ENCODE measurements at regions not wholly inside any gene's neighbourhood (a gene's known extent, or its start where the extent isn't known, plus 50 kb on each side); places are given as distances from the start of the nearest gene placed in this dataset.

DNA sequence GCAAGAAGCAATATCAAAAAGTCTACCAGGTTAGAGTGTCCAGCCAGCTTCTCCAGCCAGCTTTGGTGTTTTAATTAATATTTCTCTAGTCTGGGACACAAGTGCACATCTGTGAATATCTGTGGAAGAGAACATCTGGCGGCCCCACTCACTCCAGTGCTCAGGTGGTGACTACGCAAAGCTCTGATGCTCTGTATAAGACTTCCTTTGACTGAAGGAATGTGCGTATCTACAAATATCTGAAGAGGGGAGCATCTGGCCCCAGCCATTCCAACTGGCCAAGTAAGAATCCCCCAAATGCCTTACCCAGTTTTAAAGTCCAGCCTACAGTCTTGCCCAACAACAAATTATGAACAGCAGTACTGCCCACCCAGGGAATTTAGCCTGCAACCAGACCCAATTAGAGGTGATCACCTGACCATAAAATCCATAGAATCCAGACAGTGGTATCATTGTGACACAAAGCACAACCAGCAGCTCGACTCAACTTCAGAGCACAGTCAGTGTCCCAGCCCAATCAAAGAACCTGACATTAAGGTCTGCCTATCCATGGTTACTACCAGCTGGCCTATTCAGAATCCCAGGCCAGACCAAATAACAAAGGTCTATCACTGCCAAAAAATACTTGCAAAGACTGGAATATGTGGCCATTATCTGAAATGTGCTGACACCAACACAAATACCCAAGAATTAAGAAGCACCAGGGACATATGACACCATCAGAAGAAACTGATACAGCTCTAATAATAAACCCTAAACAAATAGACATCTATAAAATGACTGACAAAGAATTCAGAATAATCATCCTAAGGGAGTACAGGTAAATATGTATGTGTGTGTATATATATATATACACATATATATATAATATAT, 76.1 kb upstream of the MANEA start:
- POLR2A ChIA-PET: no interaction called here
- intact Hi-C loops (cut with micrococcal nuclease): no loop called here
- Mint-ChIP-seq H3K4me1 (no peaks in the 10 kb centered on the region), H3K9me3 (peaks cover 3 to 22% (median 13%) of the 10 kb centered on the region in 11 donors), H3K27ac (no peak overlapping the region), H3K36me3 (peaks cover 0 to 10% (median 0%) of the 10 kb centered on the region in 5 donors), H3K4me3 (no peak overlapping the region), H3K27me3 (peaks cover 0 to 5% (median 0%) of the 10 kb centered on the region in 5 donors)
- CTCF ChIA-PET: no interaction called here
- no peaks in the 10 kb centered on the region for H3K36me3 ChIP-seq (ENCODE audit: control insufficient read depth in 2 of 3, insufficient read depth in 3 of 3, low read length in 3 of 3)
- no peaks in the 10 kb centered on the region for H3K4me1 ChIP-seq (ENCODE audit: control insufficient read depth in 2 of 2, insufficient read depth in 2 of 2, low read length in 2 of 2)
- no peak overlapping the region for H3K27ac ChIP-seq (ENCODE audit: low read depth, low read length)
- no peaks in the 10 kb centered on the region for H3K9me3 ChIP-seq (ENCODE audit: control insufficient read depth in 2 of 3, low read length in 3 of 3)
- no peak for ATAC-seq
- H3K4me3 ChIP-seq (ENCODE audit: low read length): no peak overlapping the region
- no peak for DNase-seq
- H3K27me3 ChIP-seq (ENCODE audit: control insufficient read depth in 2 of 2, insufficient read depth in 2 of 2, low read length in 2 of 2): no peaks in the 10 kb centered on the region

DNA sequence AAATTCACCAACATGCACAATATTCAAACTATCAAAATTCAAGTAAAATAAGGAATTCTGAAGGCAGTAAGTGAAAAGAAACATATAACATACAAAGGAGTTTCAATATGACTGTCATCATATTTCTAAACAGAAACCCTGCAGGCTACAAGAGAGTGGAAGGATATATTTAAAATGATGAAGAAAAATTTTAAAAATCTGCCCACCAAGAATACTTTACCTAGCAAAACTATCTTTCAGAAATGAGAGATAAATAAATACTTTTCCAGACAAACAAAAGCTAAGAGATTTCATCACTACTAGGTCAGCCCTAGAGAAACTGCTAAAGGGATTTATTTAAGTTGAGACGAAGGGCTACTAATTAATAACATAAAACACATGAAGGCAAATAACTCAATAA, 73.8 kb upstream of the MANEA start:
- Mint-ChIP-seq H3K36me3 (peaks cover 0 to 10% (median 0%) of the 10 kb centered on the region in 5 donors), H3K9me3 (peaks cover 0 to 22% (median 11%) of the 10 kb centered on the region in 11 donors), H3K4me1 (no peaks in the 10 kb centered on the region), H3K27ac (no peak overlapping the region), H3K4me3 (no peak overlapping the region), H3K27me3 (peaks cover 0 to 8% (median 0%) of the 10 kb centered on the region in 5 donors)
- no peak overlapping the region for H3K4me3 ChIP-seq (ENCODE audit: low read length)
- no peaks in the 10 kb centered on the region for H3K27me3 ChIP-seq (ENCODE audit: control insufficient read depth in 2 of 2, insufficient read depth in 2 of 2, low read length in 2 of 2)
- H3K9me3 ChIP-seq (ENCODE audit: control insufficient read depth in 2 of 3, low read length in 3 of 3): no peaks in the 10 kb centered on the region
- H3K36me3 ChIP-seq (ENCODE audit: control insufficient read depth in 2 of 3, insufficient read depth in 3 of 3, low read length in 3 of 3): no peaks in the 10 kb centered on the region
- ChIA-PET POLR2A (no interaction called here), CTCF (no interaction called here)
- DNase-seq (no peak), ATAC-seq (no peak)
- intact Hi-C loops (cut with micrococcal nuclease): no loop called here
- no peak overlapping the region for H3K27ac ChIP-seq (ENCODE audit: low read depth, low read length)
- H3K4me1 ChIP-seq (ENCODE audit: control insufficient read depth in 2 of 2, insufficient read depth in 2 of 2, low read length in 2 of 2): no peaks in the 10 kb centered on the region

GRCh38 chr6:95511404-95511803, 65.9 kb upstream of the MANEA start:
- H3K36me3 Mint-ChIP-seq: no peaks in the 10 kb centered on the region
- Histone ChIP-seq H3K4me3 (ENCODE audit: low read length) (no peak overlapping the region), H3K27me3 (ENCODE audit: control insufficient read depth in 2 of 2, insufficient read depth in 2 of 2, low read length in 2 of 2) (no peaks in the 10 kb centered on the region), H3K27ac (ENCODE audit: low read depth, low read length) (no peak overlapping the region), H3K4me1 (ENCODE audit: control insufficient read depth in 2 of 2, insufficient read depth in 2 of 2, low read length in 2 of 2) (no peaks in the 10 kb centered on the region), H3K9me3 (ENCODE audit: control insufficient read depth in 2 of 3, low read length in 3 of 3) (no peaks in the 10 kb centered on the region), H3K36me3 (ENCODE audit: control insufficient read depth in 2 of 3, insufficient read depth in 3 of 3, low read length in 3 of 3) (no peaks in the 10 kb centered on the region)
- no peaks in the 10 kb centered on the region for H3K4me1 Mint-ChIP-seq
- ChIA-PET CTCF (no interaction called here), POLR2A (no interaction called here)
- H3K4me3 Mint-ChIP-seq: no peak overlapping the region
- H3K27me3 Mint-ChIP-seq: peaks cover 0 to 15% (median 7%) of the 10 kb centered on the region in 5 donors
- DNase-seq (no peak), ATAC-seq (no peak)
- intact Hi-C loops (cut with micrococcal nuclease): no loop called here
- H3K27ac Mint-ChIP-seq: no peak overlapping the region
- no peaks in the 10 kb centered on the region for H3K9me3 Mint-ChIP-seq

- H3K4me1 Mint-ChIP-seq: no peaks in the 10 kb centered on the region
- H3K9me3 Mint-ChIP-seq: peaks cover 0 to 3% (median 0%) of the 10 kb centered on the region in 11 donors
- H3K36me3 Mint-ChIP-seq: no peaks in the 10 kb centered on the region
- Histone ChIP-seq H3K27ac (ENCODE audit: low read depth, low read length) (no peak overlapping the region), H3K4me3 (ENCODE audit: low read length) (no peak overlapping the region), H3K27me3 (ENCODE audit: control insufficient read depth in 2 of 2, insufficient read depth in 2 of 2, low read length in 2 of 2) (no peaks in the 10 kb centered on the region), H3K9me3 (ENCODE audit: control insufficient read depth in 2 of 3, low read length in 3 of 3) (no peaks in the 10 kb centered on the region), H3K4me1 (ENCODE audit: control insufficient read depth in 2 of 2, insufficient read depth in 2 of 2, low read length in 2 of 2) (no peaks in the 10 kb centered on the region), H3K36me3 (ENCODE audit: control insufficient read depth in 2 of 3, insufficient read depth in 3 of 3, low read length in 3 of 3) (no peaks in the 10 kb centered on the region)
- H3K4me3 Mint-ChIP-seq: no peak overlapping the region
- peaks cover 0 to 15% (median 0%) of the 10 kb centered on the region in 5 donors for H3K27me3 Mint-ChIP-seq
- CTCF ChIA-PET: no interaction called here
- intact Hi-C loops (cut with micrococcal nuclease): no loop called here
- DNase-seq: no peak
- no peak for ATAC-seq
- POLR2A ChIA-PET: no interaction called here
- no peak overlapping the region for H3K27ac Mint-ChIP-seq
Measured at GRCh38 chr6:95515975-95516374, 61.4 kb upstream of the MANEA start.

DNA sequence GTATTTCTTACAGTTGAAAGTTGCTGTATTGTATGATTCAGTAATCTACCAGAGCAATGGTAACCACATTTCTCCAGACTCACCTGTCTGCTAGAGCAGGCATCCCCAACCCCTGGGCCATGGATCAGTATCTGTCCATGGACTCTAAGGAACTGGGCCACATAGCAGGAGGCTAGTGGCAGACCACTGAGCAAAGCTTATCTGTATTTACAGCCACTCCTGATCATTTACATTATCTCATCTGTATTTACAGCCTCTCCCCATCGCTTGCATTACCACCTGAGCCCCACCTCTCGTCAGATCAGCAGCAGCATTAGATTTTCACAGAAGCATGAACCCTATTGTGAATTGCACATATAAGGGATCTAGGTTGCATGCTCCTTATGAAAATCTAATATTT, 60.3 kb upstream of the MANEA start:
- Histone ChIP-seq H3K9me3 (ENCODE audit: control insufficient read depth in 2 of 3, low read length in 3 of 3) (no peaks in the 10 kb centered on the region), H3K36me3 (ENCODE audit: control insufficient read depth in 2 of 3, insufficient read depth in 3 of 3, low read length in 3 of 3) (no peaks in the 10 kb centered on the region), H3K4me3 (ENCODE audit: low read length) (no peak overlapping the region), H3K27me3 (ENCODE audit: control insufficient read depth in 2 of 2, insufficient read depth in 2 of 2, low read length in 2 of 2) (no peaks in the 10 kb centered on the region), H3K4me1 (ENCODE audit: control insufficient read depth in 2 of 2, insufficient read depth in 2 of 2, low read length in 2 of 2) (no peaks in the 10 kb centered on the region), H3K27ac (ENCODE audit: low read depth, low read length) (no peak overlapping the region)
- Mint-ChIP-seq H3K27me3 (peaks cover 0 to 15% (median 0%) of the 10 kb centered on the region in 5 donors), H3K27ac (no peak overlapping the region), H3K4me1 (no peaks in the 10 kb centered on the region), H3K9me3 (peaks cover 0 to 3% (median 0%) of the 10 kb centered on the region in 11 donors), H3K4me3 (no peak overlapping the region), H3K36me3 (no peaks in the 10 kb centered on the region)
- CTCF ChIA-PET: no interaction called here
- POLR2A ChIA-PET: no interaction called here
- ATAC-seq (no peak), DNase-seq (no peak)
- intact Hi-C loops (cut with micrococcal nuclease): no loop called here

DNA sequence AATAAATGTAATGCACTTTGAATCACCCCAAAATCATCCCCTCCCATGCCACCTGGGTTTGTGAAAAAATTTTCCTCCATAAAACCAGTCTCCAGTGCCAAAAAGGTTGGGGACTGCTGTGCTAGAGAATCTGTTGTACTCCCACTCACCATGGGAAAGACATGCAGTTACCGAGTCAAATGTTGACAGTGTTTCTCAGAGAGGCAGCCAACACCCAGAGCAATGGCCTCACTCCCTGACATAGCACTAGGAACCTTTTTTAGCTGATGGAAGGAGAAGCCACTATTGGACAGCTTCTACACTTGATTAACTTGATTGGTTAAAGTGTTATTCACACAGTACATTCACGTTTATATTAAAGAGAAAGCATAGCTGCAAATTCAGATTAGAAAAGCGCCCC, 59.8 kb upstream of the MANEA start:
- POLR2A ChIA-PET: no interaction called here
- Histone ChIP-seq H3K4me1 (ENCODE audit: control insufficient read depth in 2 of 2, insufficient read depth in 2 of 2, low read length in 2 of 2) (no peaks in the 10 kb centered on the region), H3K4me3 (ENCODE audit: low read length) (no peak overlapping the region), H3K36me3 (ENCODE audit: control insufficient read depth in 2 of 3, insufficient read depth in 3 of 3, low read length in 3 of 3) (no peaks in the 10 kb centered on the region), H3K9me3 (ENCODE audit: control insufficient read depth in 2 of 3, low read length in 3 of 3) (no peaks in the 10 kb centered on the region), H3K27me3 (ENCODE audit: control insufficient read depth in 2 of 2, insufficient read depth in 2 of 2, low read length in 2 of 2) (no peaks in the 10 kb centered on the region), H3K27ac (ENCODE audit: low read depth, low read length) (no peak overlapping the region)
- CTCF ChIA-PET: no interaction called here
- ATAC-seq (no peak), DNase-seq (no peak)
- Mint-ChIP-seq H3K27ac (no peak overlapping the region), H3K4me3 (no peak overlapping the region), H3K4me1 (no peaks in the 10 kb centered on the region), H3K27me3 (peaks cover 0 to 11% (median 0%) of the 10 kb centered on the region in 5 donors), H3K9me3 (peaks cover 0 to 3% (median 0%) of the 10 kb centered on the region in 11 donors), H3K36me3 (no peaks in the 10 kb centered on the region)
- intact Hi-C loops (cut with micrococcal nuclease): no loop called here

- no peak for ATAC-seq
- intact Hi-C loops (cut with micrococcal nuclease): no loop called here
- DNase-seq: no peak
Measured at GRCh38 chr6:95518630-95519227, 58.6 kb upstream of the MANEA start.

More at GRCh38 chr6:95518630-95519227, 58.6 kb upstream of the MANEA start:
- H3K4me1 Mint-ChIP-seq: no peaks in the 10 kb centered on the region
- no peak overlapping the region for H3K27ac ChIP-seq (ENCODE audit: low read depth, low read length)
- no peak overlapping the region for H3K27ac Mint-ChIP-seq
- H3K4me3 Mint-ChIP-seq: no peak overlapping the region
- CTCF ChIA-PET: no interaction called here
- no peaks in the 10 kb centered on the region for H3K9me3 ChIP-seq (ENCODE audit: control insufficient read depth in 2 of 3, low read length in 3 of 3)
- H3K9me3 Mint-ChIP-seq: peaks cover 0 to 3% (median 0%) of the 10 kb centered on the region in 11 donors
- no peaks in the 10 kb centered on the region for H3K4me1 ChIP-seq (ENCODE audit: control insufficient read depth in 2 of 2, insufficient read depth in 2 of 2, low read length in 2 of 2)
- peaks cover 0 to 4% (median 0%) of the 10 kb centered on the region in 5 donors for H3K27me3 Mint-ChIP-seq
- H3K36me3 ChIP-seq (ENCODE audit: control insufficient read depth in 2 of 3, insufficient read depth in 3 of 3, low read length in 3 of 3): no peaks in the 10 kb centered on the region
- POLR2A ChIA-PET: no interaction called here
- H3K36me3 Mint-ChIP-seq: no peaks in the 10 kb centered on the region
- H3K27me3 ChIP-seq (ENCODE audit: control insufficient read depth in 2 of 2, insufficient read depth in 2 of 2, low read length in 2 of 2): no peaks in the 10 kb centered on the region
- H3K4me3 ChIP-seq (ENCODE audit: low read length): no peak overlapping the region

Data from naive thymus-derived CD4-positive, alpha-beta T cell (primary cell).